ENCODE measurements at regions not wholly inside any gene's neighbourhood (a gene's known extent, or its start where the extent isn't known, plus 50 kb on each side); places are given as distances from the start of the nearest gene placed in this dataset.

DNA sequence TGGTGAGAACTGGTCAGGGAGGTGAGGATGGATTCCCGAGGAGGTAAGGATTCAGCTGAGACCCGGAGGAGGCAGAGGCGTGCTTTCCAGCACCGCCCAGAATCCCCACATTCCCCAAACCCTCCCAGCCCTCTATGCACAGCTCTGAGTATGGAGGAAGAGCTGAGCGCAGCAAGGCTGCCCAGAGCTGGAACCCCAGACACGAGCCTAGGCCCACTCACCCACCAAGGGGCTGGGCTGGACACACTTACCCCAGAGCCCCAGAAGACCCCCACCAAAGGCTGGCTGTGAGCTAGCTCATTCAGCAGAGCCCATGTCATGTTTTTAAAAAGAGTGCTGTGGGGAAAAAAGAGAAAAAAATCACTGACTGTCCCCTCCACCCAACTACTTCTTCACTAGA, 271.5 kb downstream of the XXYLT1 start:
- no peak for TF ChIP-seq POLR2AphosphoS5 (IDR thresholded peaks at IDR 0.05; ENCODE audit: low read depth, low read length)
- TF ChIP-seq POLR2A (IDR thresholded peaks at IDR 0.05; ENCODE audit: low read depth, low read length) = no peak
